Colon (tissue), 2 donors: ENCODE measurements at regions not wholly inside any gene's neighbourhood (a gene's known extent, or its start where the extent isn't known, plus 50 kb on each side); places are given as distances from the start of the nearest gene placed in this dataset.

Source experiments
- FAIRE-seq: peaks from 2 replicates; lab custom pipeline; 2012; peaks lifted over from hg19 to GRCh38; lab: Jason Lieb, UNC
- donor health status: control.
- donor health status: control.

DNA sequence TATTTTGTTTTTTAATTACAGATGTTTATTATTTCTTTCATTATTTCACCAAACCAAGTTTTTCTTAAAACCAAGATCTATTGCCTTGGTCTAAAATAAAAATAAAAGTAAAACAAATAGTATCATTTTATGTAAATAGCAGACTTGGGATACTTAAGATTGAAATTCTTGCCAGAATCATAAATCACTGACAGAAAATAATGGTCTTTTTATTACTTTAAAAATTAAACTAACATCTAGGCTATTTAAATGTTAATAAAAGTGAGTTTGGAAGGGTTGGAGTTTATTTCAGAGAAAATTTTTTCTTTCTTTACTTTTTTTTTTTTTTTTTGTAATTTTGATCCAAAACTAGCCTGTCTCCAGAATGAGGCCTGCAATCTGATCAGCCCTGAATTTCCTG, 568.0 kb upstream of the IGFBP3 start:
- no peak for FAIRE-seq

GRCh38 chr7:46488607-46489006, 567.5 kb upstream of the IGFBP3 start:
- FAIRE-seq, result no peak

DNA sequence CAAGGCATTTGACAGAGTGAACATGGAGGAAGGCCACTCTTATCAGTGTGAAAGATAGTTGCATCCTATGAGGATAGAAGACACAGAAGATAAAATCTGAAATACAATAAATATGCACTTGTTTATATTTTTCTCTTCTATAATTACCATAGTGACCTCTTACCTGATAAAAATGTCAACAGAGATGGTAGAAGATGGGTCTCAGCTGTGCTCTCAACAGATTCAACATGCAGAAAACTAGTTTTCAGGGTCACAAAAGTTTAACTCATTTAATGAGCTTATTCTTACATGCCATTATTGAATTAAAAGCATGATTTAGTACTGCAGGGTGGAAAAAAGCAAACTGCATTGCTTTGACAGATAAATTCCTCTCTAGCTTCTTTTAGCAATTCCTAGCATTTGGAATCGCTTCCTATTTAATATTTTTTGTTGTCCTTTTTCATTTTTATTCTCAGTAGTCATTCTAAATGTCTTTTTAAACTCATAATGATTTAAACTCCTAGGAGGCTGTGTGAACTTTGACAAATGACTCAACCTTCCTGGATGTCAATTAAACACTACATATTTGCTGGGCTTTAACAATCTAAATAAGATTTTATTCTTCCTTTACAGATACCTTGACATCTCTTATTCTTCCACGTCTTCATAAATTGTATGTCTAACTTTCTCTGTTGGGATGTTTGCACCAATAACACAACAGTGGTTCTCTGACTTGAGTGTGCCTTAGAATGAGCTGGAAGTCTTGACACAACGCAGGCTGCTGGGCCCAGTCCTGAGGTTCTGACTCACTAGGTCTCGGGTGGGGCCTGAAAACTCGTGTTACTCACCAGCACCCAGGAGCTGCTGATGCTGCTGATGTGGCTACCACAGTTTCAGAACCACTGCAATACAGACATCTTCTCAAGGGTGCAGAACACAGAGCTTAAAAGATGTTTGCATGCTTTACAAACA, 565.5 kb upstream of the IGFBP3 start:
- no peak for FAIRE-seq

DNA sequence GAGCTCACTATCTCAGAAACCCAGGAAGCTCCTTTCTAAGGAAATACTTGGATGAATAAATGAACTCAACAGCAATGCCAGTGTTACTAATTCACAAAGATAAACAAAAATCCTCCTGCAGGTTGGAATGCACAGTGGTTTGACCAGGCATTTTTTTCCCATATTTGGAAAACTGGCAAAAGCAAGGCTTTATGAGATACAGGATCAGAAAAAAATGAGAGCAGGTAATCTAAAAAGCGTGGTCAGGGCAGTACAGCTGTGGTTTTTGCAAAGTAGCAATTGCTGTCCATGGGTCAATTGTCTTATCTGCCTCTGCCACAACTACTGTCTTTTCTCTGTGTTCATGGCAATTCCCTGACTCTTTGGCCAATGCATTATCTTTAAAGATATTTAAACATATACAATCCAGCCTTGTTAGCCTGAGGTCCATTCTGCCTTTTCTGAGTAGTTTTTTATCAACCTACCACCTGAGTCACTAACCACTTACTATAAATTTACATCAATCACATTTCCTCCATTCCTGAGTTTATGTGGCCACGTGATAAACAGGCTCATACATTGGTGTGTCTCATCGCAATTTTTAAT, 564.5 kb upstream of the IGFBP3 start:
- FAIRE-seq, result no peak

GRCh38 chr7:46484906-46485305, 563.8 kb upstream of the IGFBP3 start:
- FAIRE-seq, result no peak

- FAIRE-seq, result no peak
These were observed 559.5 kb upstream of the IGFBP3 start for GRCh38 chr7:46480619-46481018.

- FAIRE-seq, result no peak
These were observed 558.6 kb upstream of the IGFBP3 start for GRCh38 chr7:46479680-46480079.

GRCh38 chr7:46478046-46478445, 557.0 kb upstream of the IGFBP3 start:
- no peak for FAIRE-seq

DNA sequence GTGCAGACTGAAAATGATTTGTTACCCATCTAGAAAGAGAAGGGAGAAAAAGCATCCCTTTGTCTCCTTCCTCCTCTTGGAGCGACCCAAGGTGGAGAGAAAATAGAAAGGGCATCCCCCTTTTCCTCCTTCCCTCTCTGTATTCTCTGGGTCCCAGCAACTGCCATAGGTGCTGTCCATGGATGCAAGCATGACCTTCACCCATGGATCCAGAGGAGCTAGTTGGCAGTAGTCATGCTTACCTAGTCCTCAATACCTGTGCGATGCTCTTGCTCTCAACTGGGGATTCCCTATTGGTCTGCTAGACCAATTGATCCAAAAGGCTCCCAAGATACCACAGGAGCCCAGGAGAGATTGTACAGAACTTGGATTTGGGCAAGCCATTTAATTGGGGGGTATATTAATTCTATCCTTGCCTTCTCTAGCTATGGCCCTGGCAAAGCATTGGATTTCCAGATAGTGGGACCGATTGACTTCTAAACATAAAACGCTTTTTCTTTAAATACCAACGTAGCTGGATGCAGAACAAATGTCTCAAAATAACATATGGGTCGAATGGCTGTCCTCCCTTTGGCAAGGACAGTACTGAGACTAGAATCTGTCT, 547.8 kb upstream of the IGFBP3 start:
- no peak for FAIRE-seq

GRCh38 chr7:46463170-46463569, 542.1 kb upstream of the IGFBP3 start:
- no peak for FAIRE-seq

GRCh38 chr7:46461334-46461777, 540.3 kb upstream of the IGFBP3 start:
- no peak for FAIRE-seq

DNA sequence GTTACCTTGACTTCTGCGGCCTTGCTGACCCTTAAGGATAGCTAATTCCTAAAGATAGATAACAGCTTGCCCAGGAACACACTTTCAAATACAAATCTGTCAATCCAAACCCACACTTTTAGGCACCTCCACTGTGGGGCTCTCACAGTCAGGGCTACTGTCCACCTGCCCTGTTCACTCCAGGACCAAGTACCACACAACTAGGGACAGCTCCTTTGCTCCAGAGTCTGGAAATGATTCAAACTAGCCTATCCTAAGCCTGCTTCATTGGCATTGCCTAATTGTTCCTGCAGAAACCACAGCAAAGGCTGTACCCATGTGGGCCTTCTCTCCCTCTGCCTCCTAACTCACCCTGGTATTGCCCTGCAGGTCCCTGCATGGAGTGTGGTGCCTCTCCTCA, 538.9 kb upstream of the IGFBP3 start:
- FAIRE-seq, result no peak

- FAIRE-seq, result no peak
These were observed 533.7 kb upstream of the IGFBP3 start for GRCh38 chr7:46454816-46455215.

DNA sequence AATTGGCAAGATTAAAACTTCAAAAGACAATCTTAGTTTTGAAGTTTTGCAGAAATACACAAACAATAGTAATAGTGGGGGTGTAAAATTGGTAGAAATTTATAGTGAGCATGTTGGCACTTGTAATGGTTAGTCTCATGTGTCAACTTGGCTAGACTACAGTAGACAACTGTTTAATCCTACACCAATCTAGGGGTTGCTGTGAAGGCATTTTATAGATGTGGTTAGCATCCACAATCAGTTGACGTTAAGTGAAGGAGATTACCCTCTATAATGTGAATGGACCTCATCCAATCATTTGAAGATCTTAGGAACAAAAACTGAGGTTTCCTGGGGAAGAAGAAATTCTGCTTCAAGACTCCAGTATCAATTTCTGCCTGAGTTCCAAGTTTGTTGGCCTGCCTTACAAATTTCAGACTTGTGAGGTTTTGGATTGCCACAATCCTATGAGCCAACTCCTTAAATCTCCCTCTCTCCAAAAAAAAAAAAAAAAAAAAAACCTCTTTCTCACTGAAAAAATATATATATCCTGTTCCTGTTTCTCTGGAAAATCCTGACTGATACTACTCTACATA, 531.6 kb upstream of the IGFBP3 start:
- FAIRE-seq, result no peak

- peak; percentile 57 for FAIRE-seq
These were observed 530.8 kb upstream of the IGFBP3 start for GRCh38 chr7:46451846-46452245.

DNA sequence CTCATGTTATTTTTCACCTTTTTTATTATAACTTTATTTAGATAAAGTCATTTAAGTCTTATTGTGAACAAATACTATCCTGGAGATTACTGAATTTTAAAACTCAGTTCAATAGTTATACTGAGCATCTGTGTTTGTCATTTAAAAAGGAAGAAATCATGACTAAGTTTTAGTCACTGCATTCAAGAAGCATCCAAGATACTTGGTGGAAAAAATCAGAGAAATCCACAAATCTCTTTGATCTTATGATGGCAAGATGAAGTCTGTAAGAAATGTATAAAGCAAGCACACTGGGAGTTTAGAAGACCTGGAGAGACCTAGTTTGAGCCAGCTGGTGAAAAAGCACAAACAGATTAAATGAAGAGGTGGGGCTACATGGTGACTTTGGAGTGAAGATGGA, 529.8 kb upstream of the IGFBP3 start:
- FAIRE-seq, result no peak

DNA sequence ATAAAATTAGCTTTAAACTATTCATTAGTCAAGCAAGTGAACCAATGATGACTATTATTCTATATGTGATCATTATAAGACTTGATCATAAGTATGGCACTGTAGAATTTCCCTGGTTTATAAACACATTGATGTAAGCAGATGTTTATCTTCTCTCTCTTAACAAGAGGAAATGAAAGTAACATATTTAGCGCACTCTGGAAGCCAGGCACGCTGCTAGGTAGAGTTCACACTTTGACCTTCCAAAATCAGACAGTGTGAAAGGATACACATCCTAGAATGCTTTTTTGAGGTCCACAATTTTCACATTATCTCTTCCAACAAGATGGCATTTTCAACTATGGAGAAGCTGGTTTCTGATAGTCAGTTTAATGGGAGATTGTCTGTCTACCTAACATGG, 529.4 kb upstream of the IGFBP3 start:
- FAIRE-seq, result no peak

DNA sequence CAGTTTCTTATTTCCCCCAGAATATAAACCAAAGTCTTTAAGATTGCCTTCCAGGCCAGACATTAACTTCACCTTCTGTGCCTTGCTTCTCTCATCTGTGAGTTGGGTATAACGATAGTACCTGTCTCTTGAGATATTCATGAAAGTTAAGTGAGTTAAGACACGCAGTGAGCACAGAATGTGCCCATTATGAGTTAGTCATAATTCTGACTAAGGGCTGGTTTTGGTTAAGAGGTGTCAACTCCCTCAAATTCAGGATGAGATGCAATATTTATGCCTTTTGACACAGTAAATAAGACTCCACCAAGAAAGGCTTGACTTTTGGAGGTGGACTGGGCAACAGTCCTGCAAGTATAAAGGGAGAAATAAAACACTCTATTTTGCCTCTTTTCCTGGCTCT, 528.7 kb upstream of the IGFBP3 start:
- no peak for FAIRE-seq

GRCh38 chr7:46448478-46448877, 527.4 kb upstream of the IGFBP3 start:
- no peak for FAIRE-seq

- FAIRE-seq, result no peak
These were observed 525.1 kb upstream of the IGFBP3 start for GRCh38 chr7:46446151-46446550.

DNA sequence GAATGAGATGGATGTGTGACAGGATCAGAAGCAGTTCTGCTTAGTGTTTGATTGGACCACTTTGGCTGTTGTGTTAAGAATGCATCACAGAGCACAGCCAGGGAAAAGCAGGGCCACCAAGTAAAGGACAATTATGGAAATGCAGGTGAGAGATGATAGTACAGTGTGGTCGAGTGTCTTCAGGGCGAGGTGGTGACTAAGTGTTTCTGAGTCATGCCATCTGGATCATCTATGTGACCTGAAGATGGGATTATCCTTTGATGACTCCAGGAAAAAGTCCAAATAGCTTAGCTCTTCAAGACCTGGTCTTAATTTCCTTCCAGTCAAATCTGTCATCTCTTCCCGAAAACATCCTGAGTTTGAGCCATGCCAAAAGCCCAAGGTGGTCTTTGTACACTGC, 523.2 kb upstream of the IGFBP3 start:
- FAIRE-seq, result no peak

DNA sequence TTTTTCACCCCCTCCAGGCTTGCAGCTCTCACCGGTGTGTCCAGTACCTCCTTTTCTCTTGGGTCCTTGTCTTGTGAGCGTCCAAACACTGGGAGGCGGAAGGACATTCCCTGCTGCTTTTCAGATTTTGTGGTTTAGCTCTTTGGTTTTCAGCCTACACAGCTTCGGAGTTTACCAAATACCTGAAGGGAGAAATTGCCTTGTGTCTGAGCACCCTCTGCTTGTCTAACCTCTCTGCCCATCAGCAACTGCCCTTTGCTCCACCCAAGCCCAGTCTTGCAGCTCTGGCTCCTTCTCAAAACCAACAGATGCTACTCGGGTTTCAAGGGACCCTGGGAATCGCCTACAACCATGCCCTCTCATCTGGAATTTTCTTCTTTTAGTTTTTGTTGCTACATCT, 519.1 kb upstream of the IGFBP3 start:
- no peak for FAIRE-seq

GRCh38 chr7:46432708-46433107, 511.6 kb upstream of the IGFBP3 start:
- no peak for FAIRE-seq
